Loucy (cell line): ENCODE measurements at regions not wholly inside any gene's neighbourhood (a gene's known extent, or its start where the extent isn't known, plus 50 kb on each side); places are given as distances from the start of the nearest gene placed in this dataset.

Experiments used
- CTCF ChIP-seq: fragments of 200-600 bp; sonication (generic); conservative IDR thresholded peaks from 2 replicates; pipeline ENCODE4 v1.5.1; 2014; ENCODE audit warnings: mild to moderate bottlenecking, antibody characterized with exemption, low read length
- EZH2phosphoT487 ChIP-seq: fragments of 200-600 bp; IDR thresholded peaks from 2 replicates; pipeline ENCODE4 v1.6.1; 2018; ENCODE audit warnings: antibody characterized with exemption, mild to moderate bottlenecking, moderate library complexity, borderline replicate concordance

- TF ChIP-seq CTCF (no peak), EZH2phosphoT487 (no peak)
These were observed 456.9 kb downstream of the TAF11L14 start for GRCh38 chr5:18091142-18091541.
